GM12892 (cell line): ENCODE measurements at regions not wholly inside any gene's neighbourhood (a gene's known extent, or its start where the extent isn't known, plus 50 kb on each side); places are given as distances from the start of the nearest gene placed in this dataset.

Experiments
- POLR2A ChIP-seq: IDR thresholded peaks from 2 replicates; pipeline ENCODE4 v1.6.1; 2011; ENCODE audit warnings: low read depth, low read length, control low read depth
- POLR2AphosphoS5 ChIP-seq: IDR thresholded peaks from 2 replicates; pipeline ENCODE4 v1.6.1; 2011; ENCODE audit warnings: low read depth, low read length, control low read depth

DNA sequence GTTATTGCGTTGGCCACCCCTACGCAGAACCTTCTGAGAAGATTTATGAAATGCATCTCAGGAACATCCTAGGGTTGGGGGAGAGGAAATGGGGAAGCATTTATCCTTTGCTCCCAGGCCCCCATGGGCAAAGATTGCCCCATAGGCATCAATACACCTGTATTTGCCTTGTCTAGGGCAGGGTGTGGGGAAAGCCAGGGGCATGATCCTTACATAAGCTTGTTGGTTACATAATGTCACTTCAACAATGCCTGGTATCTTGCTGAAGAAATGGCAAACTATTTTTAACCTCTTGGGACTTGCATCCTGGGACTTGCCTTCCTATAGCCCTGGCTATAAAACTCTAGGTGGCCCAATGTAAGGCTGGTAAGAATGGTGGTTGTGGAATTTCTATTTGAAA is 53.9 kb upstream of the SPRED2 start:
- TF ChIP-seq POLR2A, result no peak
- TF ChIP-seq POLR2AphosphoS5, result no peak
